Renal pelvis (tissue), 1 donor: ENCODE measurements at regions not wholly inside any gene's neighbourhood (a gene's known extent, or its start where the extent isn't known, plus 50 kb on each side); places are given as distances from the start of the nearest gene placed in this dataset.

ENCODE experiments used
- DNase-seq: peaks from one replicate; pipeline ENCODE4 v3.0.0-alpha.2; 2013

DNA sequence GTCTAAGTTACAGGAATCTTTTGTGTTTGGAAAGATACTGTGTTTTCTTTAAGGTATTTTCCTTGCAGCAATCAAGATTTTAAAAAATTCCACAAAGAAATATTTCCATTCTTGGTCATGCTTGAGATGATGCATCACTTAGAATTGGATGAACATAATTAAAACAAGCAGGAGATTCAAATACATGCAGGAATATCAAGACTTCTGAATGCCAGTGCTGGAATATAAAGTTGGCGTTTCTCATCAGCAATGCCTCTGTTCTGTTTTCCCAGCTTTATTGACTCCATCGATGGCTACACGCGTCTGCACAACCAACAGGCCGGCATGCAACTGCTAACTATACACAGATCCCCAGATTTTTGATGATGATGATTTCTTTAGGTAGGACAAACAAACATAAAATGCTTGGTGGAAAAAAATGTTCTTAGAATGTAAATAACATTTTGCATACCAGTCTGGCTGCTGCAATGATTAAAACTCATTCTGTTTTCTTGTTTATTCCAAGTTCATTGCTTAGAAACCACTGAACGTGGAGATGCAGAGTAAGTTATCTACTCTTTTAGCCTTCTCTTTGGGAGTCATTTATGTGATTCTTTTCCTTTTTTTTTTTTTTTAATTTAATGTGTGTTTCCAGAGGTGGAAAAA is 91.3 kb upstream of the FAM171A1 start:
- DNase-seq, result no peak

- DNase-seq, result peak; percentile 44
Measured at GRCh38 chr10:15461353-15462108, 90.4 kb upstream of the FAM171A1 start.

DNA sequence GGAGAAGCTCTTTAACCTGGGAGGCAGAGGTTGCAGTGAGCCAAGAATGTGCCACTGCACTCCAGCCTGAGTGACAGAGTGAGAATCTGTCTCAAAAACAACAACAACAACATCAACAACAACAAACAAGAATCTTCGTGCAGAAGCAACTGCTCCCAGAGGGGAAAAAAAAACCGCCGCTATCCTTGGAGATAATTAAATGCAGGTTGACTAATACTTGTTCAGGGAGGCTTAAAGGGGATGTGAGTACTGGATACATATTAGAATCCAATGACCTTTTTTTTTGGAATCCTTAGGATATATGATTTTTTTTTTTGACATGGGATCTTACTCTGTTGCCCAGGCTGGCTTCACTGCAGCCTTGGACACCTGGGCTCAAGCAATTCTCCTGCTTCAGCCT is 89.6 kb upstream of the FAM171A1 start:
- DNase-seq, result no peak

- DNase-seq, result no peak
Measured at GRCh38 chr10:15459218-15459617, 88.1 kb upstream of the FAM171A1 start.

- DNase-seq, result no peak
Measured at GRCh38 chr10:15457382-15457781, 86.3 kb upstream of the FAM171A1 start.

GRCh38 chr10:15455456-15455855 is 84.4 kb upstream of the FAM171A1 start:
- DNase-seq, result no peak

DNA sequence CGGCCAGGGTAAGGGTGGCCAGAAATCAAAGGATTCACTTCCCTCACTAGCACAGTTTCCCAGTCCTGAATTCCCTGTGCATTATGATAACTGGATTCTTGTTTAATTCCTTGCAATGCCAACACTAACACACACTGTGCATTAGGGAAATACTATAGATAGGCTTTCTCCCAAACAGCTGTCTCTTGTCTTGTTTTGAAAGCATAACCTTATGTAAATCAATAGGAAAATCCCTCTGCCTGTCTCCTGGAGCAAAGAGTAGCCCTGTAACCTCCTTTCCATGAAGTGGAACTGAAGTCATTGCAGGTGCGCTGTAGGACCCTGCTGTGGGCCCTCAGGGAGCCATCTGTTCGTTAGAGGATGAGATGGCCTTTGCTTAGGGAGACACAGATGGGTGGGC is 82.8 kb upstream of the FAM171A1 start:
- no peak for DNase-seq

GRCh38 chr10:15453457-15453856 is 82.4 kb upstream of the FAM171A1 start:
- no peak for DNase-seq

DNA sequence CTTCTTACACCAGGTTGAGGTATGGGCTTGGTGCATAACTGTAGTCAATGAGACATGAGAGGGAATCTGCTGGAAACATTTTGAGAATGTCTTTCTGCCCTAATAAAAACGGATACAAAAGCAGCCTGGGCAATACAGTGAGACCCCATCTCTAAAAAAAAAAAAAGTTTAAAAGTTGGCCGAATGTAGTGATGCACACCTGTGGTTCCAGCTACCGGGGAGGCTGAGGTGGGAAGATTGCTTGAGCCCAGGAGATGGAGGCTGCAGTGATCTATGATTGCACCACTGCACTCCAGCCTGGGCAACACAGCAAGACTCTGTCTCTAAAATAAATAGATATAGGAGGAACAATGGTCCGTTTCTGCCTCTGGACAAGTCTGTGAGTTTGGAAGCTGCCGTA is 81.5 kb upstream of the FAM171A1 start:
- no peak for DNase-seq

GRCh38 chr10:15451137-15452094 is 80.3 kb upstream of the FAM171A1 start:
- DNase-seq, result peak; percentile 90

GRCh38 chr10:15448598-15448997 is 77.5 kb upstream of the FAM171A1 start:
- no peak for DNase-seq

- DNase-seq, result no peak
Measured at GRCh38 chr10:15445006-15445390, 73.9 kb upstream of the FAM171A1 start.

- DNase-seq, result no peak
Measured at GRCh38 chr10:15444105-15445005, 73.3 kb upstream of the FAM171A1 start.

GRCh38 chr10:15442056-15442455 is 71.0 kb upstream of the FAM171A1 start:
- no peak for DNase-seq

- DNase-seq, result no peak
Measured at GRCh38 chr10:15440204-15440711, 69.2 kb upstream of the FAM171A1 start.

DNA sequence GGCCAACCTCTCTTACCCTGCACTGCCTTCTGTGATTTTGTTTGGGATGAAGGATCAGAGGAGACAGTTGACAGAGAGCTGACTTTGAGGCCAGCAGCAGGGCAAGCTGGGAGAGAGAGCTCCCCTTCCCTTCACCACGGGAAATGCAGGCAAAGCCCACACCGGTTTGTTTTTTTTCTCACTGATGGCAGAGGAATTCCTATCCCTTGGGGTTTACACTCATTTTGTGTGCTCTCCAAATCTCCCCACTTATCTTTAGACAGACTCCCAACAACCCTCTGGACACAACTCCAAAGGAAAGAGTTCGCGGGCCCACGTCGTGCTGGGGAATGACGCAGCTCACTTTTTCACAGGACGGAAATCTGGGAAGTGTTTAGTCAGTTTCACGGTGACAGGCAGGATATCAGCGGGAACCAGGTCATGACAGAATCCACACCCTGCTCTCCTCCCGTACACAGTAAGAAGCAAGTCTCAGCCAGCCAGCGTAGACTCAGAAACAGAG is 68.3 kb upstream of the FAM171A1 start:
- DNase-seq, result no peak

DNA sequence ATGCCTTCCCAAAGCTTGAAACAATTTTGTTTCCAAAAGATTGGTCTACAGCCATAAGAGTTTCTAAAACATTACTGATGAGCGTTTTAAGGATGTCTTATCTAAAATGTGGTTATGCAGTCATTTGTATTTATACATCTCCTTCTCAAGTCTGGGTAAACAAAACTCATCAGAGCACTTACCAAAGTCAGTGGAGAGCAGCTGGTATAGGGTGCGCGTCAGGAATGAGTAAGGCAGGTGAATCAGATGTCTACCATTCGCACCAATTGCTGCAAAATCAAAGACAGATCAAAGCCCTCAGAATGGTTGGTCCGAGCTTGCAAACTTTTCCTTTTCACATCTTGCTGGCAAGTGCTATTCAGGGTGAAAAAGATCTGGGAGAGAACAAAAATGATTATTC is 65.6 kb upstream of the FAM171A1 start:
- no peak for DNase-seq

DNA sequence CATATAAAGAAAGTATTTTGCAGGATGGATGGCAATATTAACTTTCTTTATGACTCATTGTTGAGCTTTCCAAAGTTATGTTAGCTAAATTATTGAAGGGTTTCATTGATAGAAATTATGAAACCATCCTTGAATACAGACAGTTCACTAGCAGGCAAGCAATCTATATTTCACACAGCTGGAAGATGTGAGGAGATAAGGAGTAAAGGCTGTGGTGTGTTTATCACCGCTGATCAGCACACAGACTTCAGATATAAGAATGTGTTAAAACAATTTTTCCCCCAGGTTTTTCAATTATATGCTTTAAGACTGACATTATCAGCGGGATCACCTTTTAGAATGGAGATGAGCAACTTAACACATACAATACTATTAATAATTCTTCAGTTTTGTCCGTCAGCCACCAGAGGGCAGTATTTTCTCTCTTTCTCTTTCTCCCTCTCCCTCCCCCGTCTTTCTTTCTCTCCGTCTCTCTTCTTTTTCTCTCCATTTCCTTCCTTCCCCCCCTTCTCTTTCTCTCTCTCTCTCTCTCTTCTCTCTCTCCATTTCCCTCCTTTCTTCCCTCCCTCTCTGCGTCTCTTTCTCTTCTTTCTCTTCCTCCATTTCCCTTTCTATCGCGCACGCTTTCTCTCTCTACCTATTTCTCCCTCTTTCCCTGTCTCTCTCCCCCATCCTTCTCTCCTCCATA is 62.9 kb upstream of the FAM171A1 start:
- DNase-seq, result no peak

- no peak for DNase-seq
Measured at GRCh38 chr10:15432266-15432665, 61.2 kb upstream of the FAM171A1 start.

- no peak for DNase-seq
Measured at GRCh38 chr10:15430969-15431771, 60.1 kb upstream of the FAM171A1 start.
